Astrocyte (in vitro differentiated cells and primary cell): ENCODE measurements at regions not wholly inside any gene's neighbourhood (a gene's known extent, or its start where the extent isn't known, plus 50 kb on each side); places are given as distances from the start of the nearest gene placed in this dataset.

Experiments
- EZH2 ChIP-seq: IDR thresholded peaks from 2 replicates; pipeline ENCODE4 v1.6.1; 2012; ENCODE audit warnings: mild to moderate bottlenecking, low read length, inconsistent platforms; ENCODE audit not compliant: insufficient read depth
- TF ChIP-seq, protein P1 (sequence below): IDR thresholded peaks from 2 replicates; pipeline ENCODE4 v1.5.1; 2011; ENCODE audit warnings: low read depth, mild to moderate bottlenecking, inconsistent platforms, low read length, moderate library complexity; ENCODE audit not compliant: insufficient read depth

DNA sequence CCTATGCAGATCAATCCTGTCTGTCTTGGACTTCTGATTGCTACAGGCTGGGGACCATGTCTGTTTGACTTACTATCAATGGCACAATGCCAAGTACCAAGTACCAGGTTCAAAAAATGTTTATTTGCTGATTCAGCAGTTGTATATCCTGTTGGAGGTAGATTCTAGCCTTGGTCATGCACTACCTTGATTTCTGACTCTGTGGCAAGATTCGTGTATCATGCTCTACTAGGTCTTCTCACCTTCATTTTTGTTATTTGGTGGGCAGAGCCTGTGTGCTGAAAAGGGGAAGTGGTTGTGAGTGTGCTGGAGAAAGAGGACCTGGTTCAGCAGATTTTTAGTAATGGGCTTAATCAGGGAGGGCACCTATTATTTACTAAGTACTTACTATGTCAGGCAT is 192.4 kb upstream of the MYLIP start:
- TF ChIP-seq EZH2, result no peak
- TF ChIP-seq, protein P1, sequence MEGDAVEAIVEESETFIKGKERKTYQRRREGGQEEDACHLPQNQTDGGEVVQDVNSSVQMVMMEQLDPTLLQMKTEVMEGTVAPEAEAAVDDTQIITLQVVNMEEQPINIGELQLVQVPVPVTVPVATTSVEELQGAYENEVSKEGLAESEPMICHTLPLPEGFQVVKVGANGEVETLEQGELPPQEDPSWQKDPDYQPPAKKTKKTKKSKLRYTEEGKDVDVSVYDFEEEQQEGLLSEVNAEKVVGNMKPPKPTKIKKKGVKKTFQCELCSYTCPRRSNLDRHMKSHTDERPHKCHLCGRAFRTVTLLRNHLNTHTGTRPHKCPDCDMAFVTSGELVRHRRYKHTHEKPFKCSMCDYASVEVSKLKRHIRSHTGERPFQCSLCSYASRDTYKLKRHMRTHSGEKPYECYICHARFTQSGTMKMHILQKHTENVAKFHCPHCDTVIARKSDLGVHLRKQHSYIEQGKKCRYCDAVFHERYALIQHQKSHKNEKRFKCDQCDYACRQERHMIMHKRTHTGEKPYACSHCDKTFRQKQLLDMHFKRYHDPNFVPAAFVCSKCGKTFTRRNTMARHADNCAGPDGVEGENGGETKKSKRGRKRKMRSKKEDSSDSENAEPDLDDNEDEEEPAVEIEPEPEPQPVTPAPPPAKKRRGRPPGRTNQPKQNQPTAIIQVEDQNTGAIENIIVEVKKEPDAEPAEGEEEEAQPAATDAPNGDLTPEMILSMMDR, result no peak
